ENCODE measurements at regions not wholly inside any gene's neighbourhood (a gene's known extent, or its start where the extent isn't known, plus 50 kb on each side); places are given as distances from the start of the nearest gene placed in this dataset.

GRCh38 chr2:183244300-183244844, 120.1 kb downstream of the NUP35 start:
- no peak overlapping the region for H3K27ac ChIP-seq (ENCODE audit: insufficient read depth, low read depth, low read length, poor library complexity, severe bottlenecking)
- no peaks in the 10 kb centered on the region for H3K27me3 ChIP-seq (ENCODE audit: control insufficient read depth, insufficient read depth, low read length, poor library complexity, severe bottlenecking)
- H3K4me3 ChIP-seq (ENCODE audit: insufficient read depth, low read depth, low read length), result no peak overlapping the region
- no peaks in the 10 kb centered on the region for H3K36me3 ChIP-seq (ENCODE audit: control insufficient read depth, insufficient read depth, low read length)
- WGBS, 2 experiments, result 55 to 59% methylated on average over 2 of the region's 2 CpGs
- H3K4me1 ChIP-seq (ENCODE audit: control insufficient read depth, insufficient read depth, low read length), result no peaks in the 10 kb centered on the region
- H3K9me3 ChIP-seq (ENCODE audit: control insufficient read depth, low read length), result no peaks in the 10 kb centered on the region

- Histone ChIP-seq H3K9me3 (ENCODE audit: control insufficient read depth, low read length) (no peaks in the 10 kb centered on the region), H3K4me1 (ENCODE audit: control insufficient read depth, insufficient read depth, low read length) (no peaks in the 10 kb centered on the region), H3K4me3 (ENCODE audit: insufficient read depth, low read depth, low read length) (no peak overlapping the region), H3K27me3 (ENCODE audit: control insufficient read depth, insufficient read depth, low read length, poor library complexity, severe bottlenecking) (no peaks in the 10 kb centered on the region), H3K27ac (ENCODE audit: insufficient read depth, low read depth, low read length, poor library complexity, severe bottlenecking) (no peak overlapping the region), H3K36me3 (ENCODE audit: control insufficient read depth, insufficient read depth, low read length) (no peaks in the 10 kb centered on the region)
- no CpG with 5 or more reads among the region's 1 CpG for WGBS, 2 experiments
These were observed 124.8 kb downstream of the NUP35 start for GRCh38 chr2:183248866-183249567.

- Histone ChIP-seq H3K9me3 (ENCODE audit: control insufficient read depth, low read length) (no peaks in the 10 kb centered on the region), H3K4me3 (ENCODE audit: insufficient read depth, low read depth, low read length) (no peak overlapping the region), H3K27ac (ENCODE audit: insufficient read depth, low read depth, low read length, poor library complexity, severe bottlenecking) (no peak overlapping the region), H3K27me3 (ENCODE audit: control insufficient read depth, insufficient read depth, low read length, poor library complexity, severe bottlenecking) (no peaks in the 10 kb centered on the region), H3K36me3 (ENCODE audit: control insufficient read depth, insufficient read depth, low read length) (no peaks in the 10 kb centered on the region), H3K4me1 (ENCODE audit: control insufficient read depth, insufficient read depth, low read length) (no peaks in the 10 kb centered on the region)
- 92 to 93% methylated on average over 3 of the region's 3 CpGs for WGBS, 2 experiments
These were observed 125.8 kb downstream of the NUP35 start for GRCh38 chr2:183250061-183250460.

GRCh38 chr2:183250472-183250871, 126.2 kb downstream of the NUP35 start:
- 87 to 100% methylated on average over 1 to 3 of the region's 3 CpGs for WGBS, 2 experiments
- Histone ChIP-seq H3K4me1 (ENCODE audit: control insufficient read depth, insufficient read depth, low read length) (no peaks in the 10 kb centered on the region), H3K27ac (ENCODE audit: insufficient read depth, low read depth, low read length, poor library complexity, severe bottlenecking) (no peak overlapping the region), H3K27me3 (ENCODE audit: control insufficient read depth, insufficient read depth, low read length, poor library complexity, severe bottlenecking) (no peaks in the 10 kb centered on the region), H3K4me3 (ENCODE audit: insufficient read depth, low read depth, low read length) (no peak overlapping the region), H3K9me3 (ENCODE audit: control insufficient read depth, low read length) (no peaks in the 10 kb centered on the region), H3K36me3 (ENCODE audit: control insufficient read depth, insufficient read depth, low read length) (no peaks in the 10 kb centered on the region)

- no peaks in the 10 kb centered on the region for H3K36me3 ChIP-seq (ENCODE audit: control insufficient read depth, insufficient read depth, low read length)
- WGBS, 2 experiments, result 92 to 94% methylated on average over 14 of the region's 14 CpGs
These were observed 129.3 kb downstream of the NUP35 start for GRCh38 chr2:183253441-183254130.

GRCh38 chr2:183255411-183255810, 131.2 kb downstream of the NUP35 start:
- no peaks in the 10 kb centered on the region for H3K36me3 ChIP-seq (ENCODE audit: control insufficient read depth, insufficient read depth, low read length)
- no peaks in the 10 kb centered on the region for H3K4me1 ChIP-seq (ENCODE audit: control insufficient read depth, insufficient read depth, low read length)
- no peaks in the 10 kb centered on the region for H3K27me3 ChIP-seq (ENCODE audit: control insufficient read depth, insufficient read depth, low read length, poor library complexity, severe bottlenecking)
- H3K27ac ChIP-seq (ENCODE audit: insufficient read depth, low read depth, low read length, poor library complexity, severe bottlenecking), result no peak overlapping the region
- H3K4me3 ChIP-seq (ENCODE audit: insufficient read depth, low read depth, low read length), result no peak overlapping the region
- H3K9me3 ChIP-seq (ENCODE audit: control insufficient read depth, low read length), result no peaks in the 10 kb centered on the region
- WGBS, 2 experiments, result 85 to 94% methylated on average over 2 of the region's 2 CpGs

More at GRCh38 chr2:183253441-183254130, 129.3 kb downstream of the NUP35 start:
- Histone ChIP-seq H3K4me1 (ENCODE audit: control insufficient read depth, insufficient read depth, low read length) (no peaks in the 10 kb centered on the region), H3K27me3 (ENCODE audit: control insufficient read depth, insufficient read depth, low read length, poor library complexity, severe bottlenecking) (no peaks in the 10 kb centered on the region), H3K27ac (ENCODE audit: insufficient read depth, low read depth, low read length, poor library complexity, severe bottlenecking) (no peak overlapping the region), H3K4me3 (ENCODE audit: insufficient read depth, low read depth, low read length) (no peak overlapping the region), H3K9me3 (ENCODE audit: control insufficient read depth, low read length) (no peaks in the 10 kb centered on the region)

- Histone ChIP-seq H3K4me3 (ENCODE audit: insufficient read depth, low read depth, low read length) (no peak overlapping the region), H3K27me3 (ENCODE audit: control insufficient read depth, insufficient read depth, low read length, poor library complexity, severe bottlenecking) (no peaks in the 10 kb centered on the region), H3K9me3 (ENCODE audit: control insufficient read depth, low read length) (no peaks in the 10 kb centered on the region), H3K36me3 (ENCODE audit: control insufficient read depth, insufficient read depth, low read length) (no peaks in the 10 kb centered on the region), H3K4me1 (ENCODE audit: control insufficient read depth, insufficient read depth, low read length) (no peaks in the 10 kb centered on the region), H3K27ac (ENCODE audit: insufficient read depth, low read depth, low read length, poor library complexity, severe bottlenecking) (no peak overlapping the region)
- 86 to 97% methylated on average over 1 of the region's 1 CpG for WGBS, 2 experiments
These were observed 135.7 kb downstream of the NUP35 start for GRCh38 chr2:183259921-183260320.

GRCh38 chr2:183260527-183260926, 136.3 kb downstream of the NUP35 start:
- no peak overlapping the region for H3K4me3 ChIP-seq (ENCODE audit: insufficient read depth, low read depth, low read length)
- no peaks in the 10 kb centered on the region for H3K36me3 ChIP-seq (ENCODE audit: control insufficient read depth, insufficient read depth, low read length)
- 96 to 98% methylated on average over 29 of the region's 29 CpGs for WGBS, 2 experiments
- H3K27ac ChIP-seq (ENCODE audit: insufficient read depth, low read depth, low read length, poor library complexity, severe bottlenecking), result no peak overlapping the region
- H3K27me3 ChIP-seq (ENCODE audit: control insufficient read depth, insufficient read depth, low read length, poor library complexity, severe bottlenecking), result no peaks in the 10 kb centered on the region
- no peaks in the 10 kb centered on the region for H3K4me1 ChIP-seq (ENCODE audit: control insufficient read depth, insufficient read depth, low read length)
- no peaks in the 10 kb centered on the region for H3K9me3 ChIP-seq (ENCODE audit: control insufficient read depth, low read length)

GRCh38 chr2:183264890-183265535, 140.8 kb downstream of the NUP35 start:
- Histone ChIP-seq H3K4me1 (ENCODE audit: control insufficient read depth, insufficient read depth, low read length) (no peaks in the 10 kb centered on the region), H3K27me3 (ENCODE audit: control insufficient read depth, insufficient read depth, low read length, poor library complexity, severe bottlenecking) (no peaks in the 10 kb centered on the region), H3K4me3 (ENCODE audit: insufficient read depth, low read depth, low read length) (no peak overlapping the region), H3K9me3 (ENCODE audit: control insufficient read depth, low read length) (no peaks in the 10 kb centered on the region), H3K27ac (ENCODE audit: insufficient read depth, low read depth, low read length, poor library complexity, severe bottlenecking) (no peak overlapping the region), H3K36me3 (ENCODE audit: control insufficient read depth, insufficient read depth, low read length) (no peaks in the 10 kb centered on the region)
- 95 to 96% methylated on average over 18 to 21 of the region's 21 CpGs for WGBS, 2 experiments
